Activated T-cell treated with anti-CD3 and anti-CD28 coated beads for 24 hours (primary cell): ENCODE measurements at regions not wholly inside any gene's neighbourhood (a gene's known extent, or its start where the extent isn't known, plus 50 kb on each side); places are given as distances from the start of the nearest gene placed in this dataset.

Experiments used
- DNase-seq: peaks from one replicate; pipeline ENCODE4 v3.0.0-alpha.2; 2020; ENCODE audit warnings: low read depth

DNA sequence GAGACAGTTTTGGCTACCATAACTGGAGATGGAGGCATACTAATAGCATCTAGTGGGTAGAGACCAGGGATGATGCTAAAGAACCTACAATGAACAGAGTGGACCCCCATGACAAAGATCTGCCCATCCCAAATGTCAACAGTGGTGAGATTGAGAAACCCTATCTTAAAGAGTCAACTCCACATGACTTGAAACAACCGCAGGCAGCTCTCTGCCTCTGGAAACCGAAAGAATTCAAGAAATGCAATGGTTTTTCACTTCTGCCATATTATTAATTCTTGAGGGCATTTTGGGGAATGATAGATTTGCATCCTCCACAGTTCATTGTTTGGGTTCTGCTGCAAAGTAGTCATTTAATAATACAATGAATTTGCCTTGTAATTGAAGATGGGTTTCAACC, 463.4 kb downstream of the MAFB start:
- no peak for DNase-seq

DNA sequence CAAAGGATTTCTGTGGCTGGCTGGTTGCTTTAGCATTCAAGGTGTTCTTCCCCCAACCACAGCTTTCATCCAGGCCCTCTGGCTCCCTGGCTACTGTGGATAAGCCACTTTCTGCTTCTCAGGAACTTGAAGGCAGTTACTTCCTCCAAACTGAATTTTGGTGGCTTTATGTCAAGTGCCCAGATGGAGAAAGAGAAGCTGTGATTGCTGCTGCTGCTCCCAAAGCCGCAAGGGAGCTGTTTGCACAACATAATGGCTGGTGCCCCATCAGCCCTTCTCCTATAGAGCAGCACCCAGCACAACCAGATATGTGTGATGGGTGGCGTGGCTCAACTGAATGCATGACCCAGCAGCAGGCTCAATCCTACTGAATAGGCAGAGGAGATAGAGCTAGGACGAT, 465.2 kb downstream of the MAFB start:
- DNase-seq, result no peak

DNA sequence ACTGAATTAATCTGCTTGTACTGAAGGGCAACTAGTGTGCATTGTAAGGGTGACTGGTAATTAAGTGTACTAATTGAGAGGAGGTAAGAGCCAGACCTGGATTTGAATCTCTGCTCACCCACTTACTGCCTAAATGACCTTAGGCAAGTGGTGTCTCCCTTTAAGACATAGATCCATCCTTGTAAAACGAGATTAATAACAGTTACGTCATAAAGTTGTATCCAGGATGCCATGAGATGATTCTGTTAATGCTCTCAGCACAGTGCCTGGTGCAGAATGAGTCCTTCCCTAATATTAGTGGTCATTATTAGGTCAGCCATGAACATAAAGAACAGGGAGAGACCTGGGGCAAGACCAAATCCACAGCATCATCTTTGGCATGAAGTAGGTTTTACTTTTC, 470.1 kb downstream of the MAFB start:
- no peak for DNase-seq

DNA sequence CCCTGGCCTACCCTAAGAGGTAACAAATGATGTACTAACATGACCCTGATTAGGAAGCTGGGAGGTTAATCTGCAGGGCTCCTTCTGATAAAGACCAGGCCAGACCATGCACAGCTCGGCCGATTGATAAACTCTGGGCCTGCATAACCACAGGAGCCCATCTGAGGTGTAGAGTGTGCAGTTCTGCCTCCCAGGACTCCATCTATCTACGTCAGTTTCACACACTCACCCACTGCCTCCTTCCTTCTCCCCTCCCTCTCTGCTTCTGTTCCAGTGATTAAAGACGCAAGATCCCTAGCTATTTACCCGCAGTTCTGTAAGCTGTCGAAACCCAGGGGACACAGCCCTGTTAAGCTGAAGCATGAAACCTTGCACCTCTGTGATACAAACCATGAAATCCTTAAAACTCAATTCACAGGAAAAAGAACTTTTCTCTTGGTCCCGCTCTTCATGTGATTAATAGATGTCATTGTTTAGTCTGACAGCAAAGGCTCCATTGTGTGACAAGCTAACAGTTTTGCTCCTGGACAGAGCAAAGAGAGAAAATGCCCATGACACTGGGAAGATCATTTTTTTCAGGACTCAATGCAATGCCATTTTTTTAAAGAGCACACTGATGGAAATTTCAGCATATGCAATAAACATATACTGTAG, 470.6 kb downstream of the MAFB start:
- no peak for DNase-seq

DNA sequence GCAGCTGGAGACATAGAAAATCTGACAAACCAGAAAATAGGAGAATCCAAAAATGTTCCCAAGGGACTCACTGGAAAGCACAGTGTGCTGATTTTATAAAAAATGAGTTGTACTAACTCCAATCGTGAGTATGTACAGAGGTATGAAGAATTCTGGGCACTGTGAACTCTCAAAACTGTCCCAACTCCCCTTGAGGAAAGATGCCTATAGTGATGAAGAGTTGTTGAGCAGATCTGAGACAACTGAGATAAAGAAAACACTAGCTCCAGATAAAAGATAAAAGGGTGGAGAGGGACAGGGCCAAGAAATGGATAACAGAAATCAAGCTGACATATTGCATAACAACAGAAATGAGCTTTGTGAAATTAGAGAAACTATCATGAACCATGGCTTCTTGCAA, 481.4 kb downstream of the MAFB start:
- DNase-seq, result no peak

DNA sequence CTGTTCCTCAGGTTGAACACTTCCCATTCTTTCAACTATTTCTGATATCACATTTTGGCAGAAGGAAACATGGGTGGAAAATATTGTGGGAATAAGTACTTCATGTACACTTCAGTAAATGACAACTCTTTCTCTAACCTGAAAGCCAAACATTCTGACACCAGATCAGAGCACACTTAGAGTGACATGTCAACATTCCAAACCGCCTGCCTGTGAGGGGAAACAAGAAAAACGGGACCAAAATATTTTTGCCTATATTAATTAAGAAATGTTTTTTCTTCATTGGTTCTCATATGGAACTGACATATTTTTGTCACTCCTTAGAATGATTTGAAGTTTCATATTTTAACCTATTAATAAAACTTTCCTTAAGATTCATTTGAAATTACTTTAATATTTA, 483.1 kb downstream of the MAFB start:
- DNase-seq, result no peak

DNA sequence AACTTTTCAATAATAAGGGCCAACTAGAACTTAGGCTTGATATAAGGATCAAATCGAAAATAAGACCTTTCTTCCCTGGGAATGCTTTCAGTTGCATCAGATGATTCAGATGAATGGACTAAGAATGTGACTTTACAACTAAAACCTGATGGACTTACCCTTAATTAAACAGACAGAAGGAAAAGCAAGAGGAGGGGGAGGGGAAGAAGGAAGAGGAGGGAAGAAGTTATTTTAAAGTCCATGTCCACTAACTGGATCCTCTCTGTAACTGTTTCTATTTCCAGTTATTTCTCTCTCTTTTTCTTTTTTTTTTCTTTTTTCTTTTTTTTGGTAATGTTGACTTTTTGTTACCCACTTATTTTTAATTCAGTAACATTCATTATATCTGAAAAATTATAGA, 486.0 kb downstream of the MAFB start:
- no peak for DNase-seq

DNA sequence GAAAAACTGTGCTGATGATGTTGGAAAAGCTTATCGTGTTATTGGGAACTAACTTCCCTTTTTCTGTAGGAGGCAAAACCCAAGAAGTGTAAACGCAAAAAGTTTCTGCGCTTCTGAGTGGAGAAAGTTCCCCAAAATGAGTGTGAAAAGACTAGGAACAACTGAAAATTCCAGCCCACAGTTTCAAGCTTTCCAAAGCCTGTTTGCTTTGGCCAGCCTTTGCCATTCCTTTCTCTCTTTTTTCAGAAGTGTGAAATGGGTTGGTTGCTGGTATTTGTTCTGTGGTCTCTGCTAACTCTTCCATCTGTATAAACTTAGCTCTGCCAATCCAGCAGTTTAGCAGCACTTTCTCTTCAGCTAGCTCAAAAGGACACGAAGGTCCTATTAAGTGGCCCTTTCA, 491.3 kb downstream of the MAFB start:
- DNase-seq, result no peak

DNA sequence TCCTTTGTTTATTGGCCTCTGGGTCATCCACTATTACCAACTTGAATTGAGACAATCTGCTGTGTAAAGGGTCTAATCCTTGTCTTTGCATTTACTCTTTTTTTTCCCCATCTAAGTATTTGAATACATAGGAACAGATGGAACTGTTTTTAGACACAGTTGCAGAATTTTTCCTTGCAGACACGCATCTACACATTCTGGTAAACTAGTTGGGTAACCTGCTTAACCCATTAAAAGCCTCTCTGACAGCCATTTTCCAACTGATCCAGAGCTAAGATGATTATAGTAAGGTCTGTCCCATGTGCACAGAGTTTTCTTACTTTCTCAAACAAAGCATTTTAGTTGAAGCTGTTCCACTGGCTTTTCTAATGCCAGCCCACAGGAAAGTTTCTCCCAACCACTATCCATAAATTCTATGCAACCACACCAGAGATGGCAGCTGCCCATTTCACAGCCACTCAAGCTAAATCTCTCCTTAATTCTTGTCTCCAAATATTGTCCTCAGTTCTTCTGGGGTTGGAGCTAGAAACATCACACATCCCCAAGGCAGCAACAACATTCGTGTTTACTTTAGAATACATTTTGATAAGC, 492.1 kb downstream of the MAFB start:
- no peak for DNase-seq

DNA sequence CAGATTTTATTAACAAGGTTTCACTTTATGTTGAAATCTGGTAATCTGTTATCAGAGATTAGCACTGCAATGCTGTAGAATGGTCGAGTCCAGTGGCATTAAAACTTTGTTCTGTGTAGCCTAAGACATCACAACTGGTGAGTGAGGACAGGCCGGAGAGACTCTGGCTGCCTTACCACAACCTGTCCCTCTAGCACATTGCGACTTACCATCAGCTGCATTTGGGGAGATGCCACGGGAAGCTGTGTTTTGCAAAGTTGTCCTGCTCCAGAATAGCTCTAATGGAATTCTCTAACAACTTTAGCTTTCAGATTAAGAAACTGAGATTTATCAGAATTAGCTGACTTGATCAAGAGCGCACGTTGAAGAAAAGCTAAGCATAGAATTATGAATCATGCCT, 493.3 kb downstream of the MAFB start:
- DNase-seq, result no peak

DNA sequence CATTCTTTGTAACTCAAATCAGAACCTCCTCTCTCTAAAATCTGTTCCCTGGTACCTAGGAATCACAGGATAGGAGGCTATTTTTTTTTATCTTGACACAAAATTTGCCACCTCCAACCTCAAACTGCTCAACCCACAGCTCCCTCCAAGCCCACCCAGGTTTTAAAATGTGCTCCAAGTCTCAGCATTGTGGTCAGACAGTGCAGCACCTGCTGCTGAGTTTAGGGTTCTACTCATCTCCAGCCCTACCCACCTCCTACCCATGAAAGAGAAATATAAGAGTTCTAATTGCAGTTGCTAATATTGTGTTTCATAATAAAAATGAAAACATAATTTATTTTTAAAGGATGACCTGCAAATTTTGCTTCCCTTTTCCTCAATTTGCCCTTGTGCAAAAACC, 496.5 kb downstream of the MAFB start:
- DNase-seq, result no peak

DNA sequence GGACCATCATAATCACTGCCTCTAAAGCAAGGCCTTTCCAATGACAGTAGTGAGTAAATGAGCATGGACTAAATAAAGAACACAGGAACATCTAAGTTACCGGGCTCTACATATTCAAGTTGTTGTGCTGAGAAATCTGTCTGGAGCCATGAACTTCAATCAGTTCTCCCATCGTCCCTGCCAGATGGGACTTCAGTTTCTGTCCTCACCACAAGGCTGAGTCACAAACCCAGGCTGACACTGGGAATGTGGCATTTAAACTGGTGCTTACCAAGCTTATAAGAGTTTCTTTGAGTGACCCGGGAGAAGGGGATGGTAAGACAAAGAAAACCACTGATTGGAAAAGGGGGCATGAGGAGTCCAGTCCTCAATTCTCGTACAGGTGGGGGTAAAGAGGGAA, 497.0 kb downstream of the MAFB start:
- no peak for DNase-seq

DNA sequence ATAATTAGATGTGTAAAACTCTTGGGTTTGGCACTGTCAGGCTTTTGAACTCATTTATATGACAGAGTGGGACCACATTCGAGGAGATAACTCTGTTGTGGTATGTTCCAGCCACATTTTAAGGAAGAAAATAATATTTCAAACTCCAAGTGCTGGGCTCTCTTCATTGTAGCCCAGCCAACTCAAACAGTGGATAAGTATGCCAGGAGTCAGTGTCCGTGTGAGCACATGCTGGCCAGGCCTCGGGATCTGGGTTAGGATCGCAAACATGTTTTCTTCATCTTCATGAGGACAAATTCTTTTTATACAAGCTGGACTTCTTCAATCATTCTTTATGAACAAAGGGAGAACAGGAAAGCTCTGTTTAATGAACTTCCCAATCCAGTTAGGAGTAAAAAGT, 497.5 kb downstream of the MAFB start:
- DNase-seq, result no peak

DNA sequence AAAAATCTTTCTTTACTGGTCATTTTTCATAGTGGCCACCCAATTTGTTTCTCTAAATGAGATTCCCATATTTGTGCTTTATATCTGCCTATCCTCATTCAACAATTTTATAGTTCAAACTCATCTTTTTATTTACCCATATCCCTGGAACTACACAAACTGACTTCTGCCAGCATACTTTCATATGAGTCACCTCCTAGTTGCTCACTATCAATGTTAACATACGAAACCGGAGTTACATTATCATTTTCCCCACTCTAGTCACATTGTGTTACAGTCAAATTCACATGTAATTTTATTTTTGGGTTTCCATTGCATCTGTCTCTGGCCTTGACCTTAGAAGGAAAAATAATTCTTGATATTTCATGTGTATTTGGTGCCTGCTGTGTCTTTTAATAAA, 499.4 kb downstream of the MAFB start:
- DNase-seq, result no peak

DNA sequence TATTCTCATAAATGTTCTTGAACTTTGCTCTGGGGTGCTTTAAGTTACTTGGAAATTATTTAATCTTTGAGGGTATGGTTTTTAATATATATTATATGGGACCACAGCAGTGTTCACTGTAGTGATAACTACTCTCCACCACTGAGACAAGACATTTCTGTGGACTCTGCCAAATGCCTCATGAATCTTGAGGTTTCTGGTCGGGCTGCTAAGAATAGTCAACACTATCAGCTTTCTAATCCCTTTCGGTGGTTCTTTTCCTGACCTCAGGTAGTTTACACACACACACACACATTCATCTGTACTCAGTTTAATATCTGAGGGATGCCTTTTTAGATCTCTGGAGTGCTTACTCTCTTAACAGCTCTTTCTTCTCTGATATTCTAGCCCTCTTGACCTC, 500.7 kb downstream of the MAFB start:
- DNase-seq, result no peak

DNA sequence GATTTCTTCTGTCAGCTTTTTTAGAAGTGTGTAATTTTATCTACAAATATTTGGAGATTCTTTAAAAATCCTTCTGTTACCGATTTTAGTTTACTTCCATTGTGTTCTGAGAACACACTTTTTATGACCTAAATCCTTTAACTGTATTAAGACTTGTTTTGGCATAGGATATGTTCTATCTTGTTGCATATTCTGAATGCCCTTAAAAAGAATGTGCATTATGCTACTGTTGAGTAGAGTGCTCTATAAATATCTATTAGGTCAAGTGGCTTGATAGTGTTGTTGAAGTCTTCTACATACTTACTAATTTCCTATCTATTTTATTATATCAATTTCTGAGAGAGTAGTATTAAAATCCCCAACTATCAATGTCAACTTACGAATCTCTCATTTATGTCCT, 502.2 kb downstream of the MAFB start:
- no peak for DNase-seq

DNA sequence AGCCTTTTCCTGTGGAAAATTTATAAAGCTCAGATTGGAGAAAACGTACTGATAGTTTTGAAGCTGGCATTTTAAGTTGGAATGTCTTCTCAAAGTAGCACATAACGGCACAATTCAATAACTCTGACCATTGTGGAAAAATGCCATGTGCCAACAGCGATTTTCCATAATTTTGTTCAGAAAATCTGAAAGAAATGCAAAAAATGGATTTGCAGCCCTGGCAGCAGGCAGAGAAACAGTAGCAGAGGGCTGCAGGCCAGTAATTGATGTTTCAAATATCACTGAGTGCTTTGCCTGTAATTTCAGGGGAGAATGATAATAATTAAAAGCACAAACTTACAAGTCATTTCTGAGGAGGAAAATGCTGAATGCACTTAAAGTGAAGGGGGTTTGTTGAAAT, 507.4 kb downstream of the MAFB start:
- DNase-seq, result no peak

DNA sequence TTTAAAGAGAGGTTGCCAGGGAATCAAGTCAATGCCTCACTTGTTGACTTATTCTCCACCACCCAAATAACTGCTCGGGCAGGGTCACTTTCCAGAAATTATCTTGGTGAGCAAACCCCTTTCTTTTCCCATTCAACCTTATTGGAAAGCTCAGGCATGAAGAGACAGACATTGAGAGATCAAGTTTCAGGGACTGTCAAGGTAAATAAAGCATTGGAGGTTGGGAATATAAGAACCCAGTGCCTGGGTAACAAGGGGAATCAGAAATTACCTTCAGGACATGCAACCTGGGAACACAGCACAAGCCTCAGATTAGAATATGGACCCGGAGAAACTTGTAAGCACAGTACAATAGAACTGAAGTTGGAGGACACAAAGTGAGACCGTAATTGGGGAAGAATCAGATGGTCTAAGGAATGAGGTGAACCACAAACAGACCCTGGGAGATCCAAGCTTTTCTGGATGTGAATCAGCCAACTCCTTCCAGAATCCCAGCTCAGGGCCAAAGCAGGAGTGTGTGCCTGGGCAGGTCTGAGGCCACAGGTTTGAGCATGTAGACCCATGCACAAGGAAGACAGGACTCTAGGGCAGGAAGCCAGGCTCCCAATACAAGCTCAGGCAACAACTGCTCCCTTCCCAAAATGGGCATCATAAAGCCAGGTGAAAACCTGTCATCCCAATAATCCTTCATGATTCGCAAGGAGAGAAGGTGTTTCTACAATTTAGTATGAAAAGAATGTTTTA, 512.8 kb downstream of the MAFB start:
- no peak for DNase-seq

DNA sequence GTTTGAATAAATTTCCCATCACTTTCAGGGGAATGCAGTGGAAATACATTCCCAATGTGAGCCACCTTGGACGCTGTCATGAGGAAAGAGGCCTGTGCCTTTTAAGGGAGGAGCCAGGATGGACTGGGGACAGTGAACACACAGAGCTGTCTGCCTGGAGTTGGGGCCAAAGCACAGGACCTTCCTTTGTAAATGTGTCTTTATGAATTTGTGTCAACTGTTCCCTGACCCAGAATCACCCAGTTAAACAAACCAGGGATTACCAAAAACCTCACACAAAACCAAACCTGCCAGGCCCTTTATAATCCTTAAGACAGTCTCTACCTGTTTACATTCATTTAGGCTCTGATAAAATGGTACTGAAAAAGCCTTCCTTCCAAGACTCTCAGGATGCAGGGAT, 513.7 kb downstream of the MAFB start:
- DNase-seq, result no peak

DNA sequence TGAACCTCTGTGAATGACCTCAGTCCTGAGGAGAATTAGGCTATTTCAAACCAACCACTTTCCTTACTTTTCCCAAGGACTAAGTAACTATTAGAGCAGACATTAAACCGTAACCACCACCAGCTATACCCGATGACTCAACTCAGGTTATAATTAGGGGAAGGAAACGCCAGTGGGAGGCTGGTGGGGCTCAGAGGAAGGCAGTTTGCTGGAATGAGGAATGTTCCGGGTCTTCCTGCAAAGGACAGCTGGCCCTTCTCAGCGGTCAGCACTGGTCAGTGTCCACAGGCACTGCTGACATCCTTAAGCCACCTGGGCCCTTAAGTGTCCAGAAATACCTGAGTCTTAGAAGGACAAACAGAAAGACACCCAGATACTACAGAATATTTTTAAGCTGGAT, 515.2 kb downstream of the MAFB start:
- DNase-seq, result no peak

DNA sequence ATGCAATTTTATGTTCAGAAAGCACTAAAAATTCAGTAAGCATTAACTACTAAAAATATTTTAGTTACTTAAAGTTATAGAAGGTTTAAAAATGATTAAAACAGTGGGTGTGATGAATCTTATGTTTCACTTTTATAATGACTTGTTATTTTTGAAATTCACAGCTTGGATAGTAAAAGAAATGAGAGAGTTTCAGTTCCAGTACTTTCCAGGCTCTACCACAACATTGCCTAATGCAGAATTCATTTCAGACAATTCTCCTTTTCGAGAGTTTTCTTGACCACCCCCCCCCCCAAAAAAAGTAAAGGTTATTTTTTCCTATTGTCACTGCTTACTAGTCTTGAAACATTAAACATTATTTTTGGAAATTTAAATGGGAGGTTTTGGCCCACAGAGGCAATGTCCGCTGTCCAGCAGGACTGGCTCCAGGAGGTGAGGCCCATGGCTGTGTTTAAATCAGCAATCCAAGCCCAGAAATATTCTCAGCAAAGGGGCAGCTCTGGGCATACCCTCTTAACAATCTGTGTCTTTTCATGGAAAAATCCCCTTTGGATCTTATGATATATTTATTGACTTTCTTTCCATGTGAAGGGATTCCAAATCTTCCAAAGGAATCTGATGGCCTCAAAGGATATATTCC, 519.9 kb downstream of the MAFB start:
- no peak for DNase-seq

DNA sequence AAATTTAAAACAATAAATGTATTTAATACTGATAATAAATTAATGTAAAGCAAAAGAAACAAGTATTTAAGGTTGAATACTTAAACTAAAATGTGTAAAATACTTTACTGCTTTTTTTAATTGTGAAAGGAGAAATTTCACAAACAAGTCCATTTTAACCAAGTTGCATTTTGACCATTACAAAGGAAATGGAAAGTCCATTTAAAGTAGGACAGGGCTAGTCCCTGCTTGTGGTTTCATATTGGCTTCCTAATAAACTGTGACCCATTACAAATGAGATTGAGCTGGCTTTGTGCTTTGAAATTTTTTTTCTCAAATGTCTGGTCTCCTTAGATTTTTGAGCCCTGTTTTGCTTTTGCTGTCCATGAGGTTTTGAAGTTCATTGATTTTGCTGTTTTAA, 527.6 kb downstream of the MAFB start:
- no peak for DNase-seq

DNA sequence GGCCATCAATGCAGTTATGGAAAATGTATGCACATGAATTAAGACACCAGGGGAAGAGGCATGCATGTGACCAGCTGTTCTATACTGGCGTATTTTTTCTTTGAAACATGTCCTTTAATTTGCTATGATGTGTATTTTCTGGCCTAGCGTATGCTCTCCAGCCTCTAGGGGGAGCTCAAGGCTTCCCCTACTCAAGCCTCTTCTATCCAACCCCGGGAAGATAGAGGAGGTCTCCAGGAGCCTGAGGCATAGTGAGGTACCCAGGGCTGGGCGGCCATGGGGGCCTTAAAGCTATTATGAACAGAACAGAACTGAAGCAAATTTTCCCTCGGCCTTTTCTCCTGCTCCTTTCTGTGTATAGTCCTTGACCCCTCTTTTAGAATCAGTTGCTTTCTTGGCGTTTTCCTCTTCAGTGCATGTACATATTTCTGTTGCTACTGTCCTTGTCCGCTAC, 528.9 kb downstream of the MAFB start:
- DNase-seq, result no peak
